T-helper 1 cell treated with Interleukin-12 subunit alpha and Interleukin-12 subunit beta and Interleukin-4 antibody, amounts not matched to agents 30 ng/mL and 1 ng/mL, for 36 hours (primary cell): ENCODE measurements at regions not wholly inside any gene's neighbourhood (a gene's known extent, or its start where the extent isn't known, plus 50 kb on each side); places are given as distances from the start of the nearest gene placed in this dataset.

Source experiments
- intact Hi-C: fragments of 100-400 bp; cut with micrococcal nuclease; formaldehyde crosslinking; loops from one replicate; pipeline ENCODE4 v1.15.1; 2024

- intact Hi-C loops = no loop called here
Observed at GRCh38 chr4:129545599-129546278, 449.8 kb downstream of the C4orf33 start.

GRCh38 chr4:129546531-129546930 lies 450.6 kb downstream of the C4orf33 start:
- intact Hi-C loops = no loop called here

- intact Hi-C loops = no loop called here
Observed at GRCh38 chr4:129550281-129550785, 454.4 kb downstream of the C4orf33 start.

GRCh38 chr4:129561280-129561679 lies 465.3 kb downstream of the C4orf33 start:
- intact Hi-C loops = no loop called here

GRCh38 chr4:129561886-129562671 lies 466.1 kb downstream of the C4orf33 start:
- intact Hi-C loops = no loop called here

GRCh38 chr4:129565214-129565613 lies 469.3 kb downstream of the C4orf33 start:
- intact Hi-C loops = no loop called here

GRCh38 chr4:129570326-129570725 lies 474.4 kb downstream of the C4orf33 start:
- intact Hi-C loops = no loop called here

GRCh38 chr4:129578336-129578735 lies 482.4 kb downstream of the C4orf33 start:
- intact Hi-C loops = no loop called here

GRCh38 chr4:129581305-129581704 lies 485.4 kb downstream of the C4orf33 start:
- intact Hi-C loops = no loop called here

- intact Hi-C loops = no loop called here
Observed at GRCh38 chr4:129583868-129584267, 487.9 kb downstream of the C4orf33 start.

GRCh38 chr4:129598582-129598981 lies 502.6 kb downstream of the C4orf33 start:
- intact Hi-C loops = no loop called here

- intact Hi-C loops = no loop called here
Observed at GRCh38 chr4:129600898-129601297, 504.9 kb downstream of the C4orf33 start.

- intact Hi-C loops = no loop called here
Observed at GRCh38 chr4:129602447-129602846, 506.5 kb downstream of the C4orf33 start.

GRCh38 chr4:129603241-129603931 lies 507.4 kb downstream of the C4orf33 start:
- intact Hi-C loops = no loop called here

- intact Hi-C loops = no loop called here
Observed at GRCh38 chr4:129604632-129605255, 508.8 kb downstream of the C4orf33 start.

- intact Hi-C loops = no loop called here
Observed at GRCh38 chr4:129614611-129615010, 518.7 kb downstream of the C4orf33 start.

- intact Hi-C loops = no loop called here
Observed at GRCh38 chr4:129622566-129622965, 526.6 kb downstream of the C4orf33 start.

GRCh38 chr4:129623233-129623875 lies 527.4 kb downstream of the C4orf33 start:
- intact Hi-C loops = no loop called here

GRCh38 chr4:129641179-129641578 lies 545.2 kb downstream of the C4orf33 start:
- intact Hi-C loops = loop anchor here (1.0 to 10.0 kb wide), 5 partner anchors 114 to 1450 kb away; no protein-coding TSS in a partner anchor

- intact Hi-C loops = loop anchor here (10.0 kb wide), 1 partner anchor 1071 kb away; no protein-coding TSS in a partner anchor
Observed at GRCh38 chr4:129645461-129645860, 549.5 kb downstream of the C4orf33 start.

- intact Hi-C loops = no loop called here
Observed at GRCh38 chr4:129668092-129668491, 572.1 kb downstream of the C4orf33 start.
